ENCODE measurements at regions not wholly inside any gene's neighbourhood (a gene's known extent, or its start where the extent isn't known, plus 50 kb on each side); places are given as distances from the start of the nearest gene placed in this dataset.

DNA sequence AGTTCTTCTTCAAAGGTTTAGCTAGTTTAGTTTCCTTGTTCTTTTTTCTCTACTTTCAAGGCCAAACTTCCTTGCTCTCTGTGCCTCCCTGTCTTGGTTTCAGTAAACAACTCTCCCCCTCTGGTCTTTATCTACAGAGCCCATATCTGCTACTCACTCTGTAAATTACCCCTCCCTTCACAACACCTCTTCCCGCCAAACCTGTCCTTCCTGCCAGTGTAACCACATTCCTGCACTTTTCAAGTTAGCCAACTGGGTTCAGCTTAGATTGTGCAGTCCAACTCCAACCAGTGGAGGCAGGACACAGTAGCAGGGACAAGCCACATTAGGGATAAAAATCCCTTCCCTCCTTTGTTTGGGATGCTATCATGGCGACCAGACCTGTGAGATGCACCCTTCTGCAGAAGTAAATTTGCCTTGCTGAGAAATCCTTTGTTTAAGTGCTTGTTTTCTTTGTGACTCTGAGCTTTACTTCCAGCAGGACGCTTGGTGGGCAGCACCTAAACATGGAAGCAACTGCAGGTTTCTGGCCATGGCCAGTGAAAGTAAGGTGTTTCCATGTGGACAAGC lies 706.0 kb downstream of the KCNJ3 start:
- DNase-seq (ENCODE audit: low spot score) = no peak

GRCh38 chr2:155393406-155393805 lies 694.9 kb downstream of the KCNJ3 start:
- DNase-seq (ENCODE audit: low spot score) = no peak

GRCh38 chr2:155391613-155392130 lies 693.2 kb downstream of the KCNJ3 start:
- DNase-seq (ENCODE audit: low spot score) = no peak

- DNase-seq (ENCODE audit: low spot score) = no peak
These were observed 690.7 kb downstream of the KCNJ3 start for GRCh38 chr2:155389224-155389623.

DNA sequence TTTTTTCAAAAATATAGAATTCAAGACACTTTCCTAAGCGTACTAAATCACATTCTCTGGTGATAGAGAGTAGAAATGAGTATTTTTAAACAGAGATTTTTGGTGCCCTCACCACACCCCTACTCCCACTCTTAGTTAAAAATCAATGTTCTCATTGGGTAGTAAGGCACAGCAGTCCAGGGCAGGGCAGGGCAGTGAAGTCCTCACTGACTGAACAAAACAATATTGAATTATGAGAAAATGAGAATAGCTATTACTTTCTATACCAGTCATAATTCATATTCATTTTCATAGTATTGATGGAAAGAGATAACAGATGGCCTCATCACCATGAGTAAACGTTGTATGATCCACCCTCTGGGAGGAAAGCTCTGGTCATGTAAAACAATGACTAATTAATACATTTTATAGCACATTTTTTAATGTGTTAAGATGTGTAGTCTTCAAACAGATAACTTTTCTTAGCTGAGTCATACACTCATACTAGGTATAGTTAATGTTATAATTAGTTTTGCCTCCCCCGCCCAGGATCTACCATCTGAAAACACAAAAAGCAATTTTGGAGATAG lies 686.1 kb downstream of the KCNJ3 start:
- DNase-seq (ENCODE audit: low spot score) = no peak

GRCh38 chr2:155382776-155383175 lies 684.3 kb downstream of the KCNJ3 start:
- peak; percentile 3 for DNase-seq (ENCODE audit: low spot score)

DNA sequence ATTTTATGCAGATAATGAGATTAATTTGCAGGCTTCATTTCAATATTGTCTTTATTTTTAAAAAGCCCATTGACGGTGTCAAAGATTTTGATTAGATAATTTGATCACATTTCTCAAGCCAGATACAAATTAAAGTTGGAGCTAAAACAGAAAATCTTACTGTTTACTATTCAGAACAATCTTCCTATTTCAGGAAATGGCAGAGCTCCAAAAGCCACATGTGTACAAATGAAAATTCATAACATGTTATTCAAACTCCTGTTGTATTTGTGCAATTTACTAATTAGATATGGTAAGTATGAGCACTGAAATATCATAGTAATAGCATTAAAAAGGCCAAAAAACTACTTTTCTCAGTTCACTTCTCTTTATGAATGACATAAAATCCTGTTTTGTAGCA lies 682.9 kb downstream of the KCNJ3 start:
- DNase-seq (ENCODE audit: low spot score) = no peak

DNA sequence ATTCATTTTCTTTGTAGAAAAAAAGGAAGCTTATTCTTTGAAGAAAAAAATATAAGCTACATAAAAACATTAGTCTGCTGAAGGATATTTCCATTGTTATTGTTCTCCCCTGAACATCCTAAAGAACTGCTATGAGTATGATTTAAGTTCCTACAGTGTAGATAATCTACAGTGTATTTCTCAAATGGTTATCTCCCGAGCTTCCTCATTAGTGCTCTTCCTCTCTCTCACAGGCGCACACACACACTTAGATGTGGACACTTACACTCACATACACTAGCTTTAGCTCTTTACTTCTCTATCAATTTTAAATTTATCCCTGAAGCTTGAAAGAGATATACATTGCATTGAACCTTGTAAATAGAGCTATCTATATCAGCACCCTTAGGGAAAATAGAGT lies 681.0 kb downstream of the KCNJ3 start:
- no peak for DNase-seq (ENCODE audit: low spot score)

DNA sequence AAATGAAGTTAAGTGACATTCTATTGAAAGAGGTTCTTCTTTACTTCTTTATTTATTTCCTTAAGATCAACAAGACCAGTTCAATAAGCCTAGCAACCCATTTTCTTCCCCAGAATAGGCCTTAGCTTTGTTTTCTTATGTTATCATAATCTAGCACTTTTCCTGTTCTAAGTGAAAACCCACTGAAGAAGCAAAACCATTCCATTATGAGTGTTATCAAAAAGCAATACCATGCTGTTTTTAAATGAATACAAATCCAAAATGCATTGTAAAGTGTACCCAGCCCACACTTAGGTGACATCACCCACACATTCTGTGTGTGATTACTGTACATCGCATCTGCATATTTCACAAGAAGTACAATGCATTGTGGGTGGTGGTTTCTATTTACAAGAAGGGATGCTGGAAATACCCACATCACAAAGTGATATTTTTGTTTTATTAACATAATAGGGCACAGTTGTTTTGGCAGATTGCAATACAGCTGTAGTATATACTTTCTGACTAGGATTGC lies 679.5 kb downstream of the KCNJ3 start:
- no peak for DNase-seq (ENCODE audit: low spot score)

GRCh38 chr2:155377266-155377680 lies 678.8 kb downstream of the KCNJ3 start:
- DNase-seq (ENCODE audit: low spot score) = peak; percentile 28

- DNase-seq (ENCODE audit: low spot score) = peak; percentile 28
These were observed 674.5 kb downstream of the KCNJ3 start for GRCh38 chr2:155372969-155373368.

- peak; percentile 17 for DNase-seq (ENCODE audit: low spot score)
These were observed 670.4 kb downstream of the KCNJ3 start for GRCh38 chr2:155368934-155369333.

GRCh38 chr2:155364766-155365165 lies 666.3 kb downstream of the KCNJ3 start:
- DNase-seq (ENCODE audit: low spot score) = no peak

- peak; percentile 31 for DNase-seq (ENCODE audit: low spot score)
These were observed 664.9 kb downstream of the KCNJ3 start for GRCh38 chr2:155363349-155363888.

- no peak for DNase-seq (ENCODE audit: low spot score)
These were observed 658.7 kb downstream of the KCNJ3 start for GRCh38 chr2:155357172-155357571.

DNA sequence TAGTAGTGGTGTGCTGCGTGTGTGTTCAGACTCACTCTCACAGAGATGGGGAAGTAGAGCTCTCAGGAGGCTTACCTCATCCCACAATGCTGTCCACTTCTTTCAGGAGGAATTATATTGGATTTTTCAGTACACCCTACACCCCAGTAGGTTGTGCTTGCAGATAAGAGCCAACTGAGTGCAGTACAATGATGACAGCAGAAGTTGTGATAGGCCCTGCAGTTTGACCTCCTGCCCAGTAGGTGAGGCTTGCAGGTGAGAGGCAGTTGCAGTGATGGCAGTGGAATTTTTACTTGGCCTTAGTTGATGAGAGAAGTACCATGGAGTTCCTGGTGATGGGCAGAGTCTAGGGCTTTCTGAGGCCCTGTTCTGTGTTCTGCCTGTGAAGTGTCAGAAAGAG lies 657.8 kb downstream of the KCNJ3 start:
- no peak for DNase-seq (ENCODE audit: low spot score)

DNA sequence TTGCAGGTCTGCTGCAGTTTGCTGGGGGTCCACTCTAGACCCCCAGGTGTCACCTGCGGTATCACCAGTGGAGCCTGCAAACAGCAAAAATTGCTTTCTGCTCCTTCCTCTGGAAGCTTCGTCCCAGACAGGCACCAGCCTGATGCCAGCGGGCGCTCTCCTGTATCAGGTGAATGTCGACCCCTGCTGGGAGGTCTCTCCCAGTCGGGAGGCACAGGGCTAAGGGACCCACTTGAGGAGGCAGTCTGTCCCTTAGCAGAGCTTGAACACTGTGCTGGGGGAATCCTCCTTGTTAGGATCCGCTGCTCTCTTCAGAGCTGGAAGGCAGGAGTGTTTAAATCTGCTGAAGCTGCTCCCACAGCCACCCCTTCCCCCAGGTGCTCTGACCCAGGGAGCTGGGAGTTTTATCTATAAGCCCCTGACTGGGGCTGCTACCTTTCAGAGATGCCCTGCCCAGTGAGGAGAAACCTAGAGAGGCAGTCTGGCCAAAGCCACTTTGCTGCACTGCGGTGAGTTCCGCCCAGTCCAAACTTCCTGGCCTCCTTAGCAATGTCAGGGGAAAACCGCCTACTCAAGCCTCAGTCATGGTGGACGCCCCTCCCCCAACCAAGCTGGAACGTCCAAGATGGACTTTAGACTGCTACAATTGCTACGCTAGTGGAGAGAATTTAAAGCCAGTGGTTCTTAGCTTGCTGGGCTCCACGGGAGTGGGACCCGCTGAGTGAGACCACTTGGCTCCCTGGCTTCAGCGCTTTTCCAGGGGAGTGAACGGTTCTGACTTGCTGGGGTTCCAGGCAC lies 652.5 kb downstream of the KCNJ3 start:
- no peak for DNase-seq (ENCODE audit: low spot score)

GRCh38 chr2:155332016-155332415 lies 633.5 kb downstream of the KCNJ3 start:
- no peak for DNase-seq (ENCODE audit: low spot score)

DNA sequence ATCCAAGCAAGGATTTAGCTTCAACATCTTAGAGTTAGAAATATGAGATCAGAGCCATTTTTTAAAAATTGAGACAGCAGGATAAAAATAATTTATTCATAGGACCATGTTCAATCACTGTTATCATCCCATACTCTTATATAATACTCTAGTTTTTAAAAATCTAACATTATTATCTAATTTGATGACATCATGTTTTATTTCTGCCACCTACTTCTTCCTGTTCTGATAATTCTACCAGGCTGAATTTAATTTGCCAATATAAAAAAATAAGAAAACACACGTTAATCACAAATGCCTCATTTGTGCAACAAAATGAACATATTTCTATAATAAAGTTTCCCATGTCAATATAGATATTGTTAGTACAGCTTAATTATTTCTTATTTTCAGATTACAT lies 621.7 kb downstream of the KCNJ3 start:
- DNase-seq (ENCODE audit: low spot score) = no peak

- no peak for DNase-seq (ENCODE audit: low spot score)
These were observed 620.2 kb downstream of the KCNJ3 start for GRCh38 chr2:155318710-155319109.

GRCh38 chr2:155315768-155316167 lies 617.3 kb downstream of the KCNJ3 start:
- DNase-seq (ENCODE audit: low spot score) = no peak

DNA sequence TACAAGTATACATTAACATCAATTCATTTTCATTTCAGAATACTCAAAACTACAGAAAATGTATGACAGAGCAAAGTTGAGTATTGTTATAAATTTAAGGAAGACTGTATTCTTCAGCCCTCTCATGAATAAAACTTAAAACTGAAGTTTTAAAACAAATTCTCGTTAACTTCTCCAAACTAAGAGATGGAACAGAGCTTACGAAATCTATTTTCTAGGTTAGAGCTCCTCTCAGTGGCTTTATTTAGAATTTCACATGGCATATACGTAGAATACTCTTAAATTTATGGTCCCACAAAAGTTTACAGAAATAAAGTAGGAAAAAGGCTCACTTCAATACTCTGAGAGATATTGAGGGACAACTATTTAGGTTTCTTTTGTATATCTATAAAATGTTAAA lies 612.1 kb downstream of the KCNJ3 start:
- peak; percentile 38 for DNase-seq (ENCODE audit: low spot score)

Measured in SK-N-DZ (cell line).